Spleen (tissue), 11 donors: ENCODE measurements at regions not wholly inside any gene's neighbourhood (a gene's known extent, or its start where the extent isn't known, plus 50 kb on each side); places are given as distances from the start of the nearest gene placed in this dataset.
"Not testable (repeated sequence)": the region's sequence is repeated elsewhere in the genome, so short reads cannot be mapped to it uniquely, and the experiment has no call there.

ENCODE experiments used
- DNase-seq: peaks from one replicate; pipeline ENCODE4 v3.0.0-alpha.2; 2020
- H3K27ac ChIP-seq, 8 donors: fragments of 200-600 bp; sonication (generic) in 7 of 8; 1 replicate in 4 of 8; 2 replicates in 4 of 8; pipeline versions ENCODE4 v1.5.0 to v1.8.0; 2016 to 2021; ENCODE audit warnings: inconsistent platforms in 4 of 8, mild to moderate bottlenecking in 4 of 8, moderate library complexity in 1 of 8
- H3K27me3 ChIP-seq, 7 donors: fragments of 200-600 bp; sonication (generic) in 6 of 7; replicated peaks in 1 of 7; 1 replicate in 4 of 7; 2 replicates in 3 of 7; pipeline versions ENCODE4 v1.5.0 to v1.8.0; 2016 to 2021; ENCODE audit warnings: inconsistent platforms in 3 of 7, mild to moderate bottlenecking in 1 of 7
- H3K36me3 ChIP-seq, 6 donors: fragments of 200-600 bp; sonication (generic) in 5 of 6; 1 replicate in 4 of 6; 2 replicates in 2 of 6; pipeline versions ENCODE4 v1.5.0 to v1.8.0; 2016 to 2021; ENCODE audit warnings: inconsistent platforms in 2 of 6
- H3K4me1 ChIP-seq, 6 donors: fragments of 200-600 bp; sonication (generic) in 5 of 6; 1 replicate in 3 of 6; 2 replicates in 3 of 6; pipeline versions ENCODE4 v1.5.0 to v1.8.0; 2016 to 2021; ENCODE audit warnings: inconsistent platforms in 3 of 6
- H3K4me3 ChIP-seq, 8 donors: fragments of 200-600 bp; sonication (generic) in 7 of 8; 1 replicate in 4 of 8; 2 replicates in 4 of 8; pipeline versions ENCODE4 v1.5.0 to v1.8.0; 2016 to 2021; ENCODE audit warnings: inconsistent platforms in 4 of 8, mild to moderate bottlenecking in 4 of 8, moderate library complexity in 2 of 8
- H3K9me3 ChIP-seq, 8 donors: fragments of 200-600 bp; sonication (generic) in 7 of 8; 1 replicate in 4 of 8; 2 replicates in 4 of 8; pipeline versions ENCODE4 v1.5.0 to v1.8.0; 2016 to 2021; ENCODE audit warnings: inconsistent platforms in 4 of 8
- POLR2A ChIP-seq, 3 donors: fragments of 450-650 bp; IDR thresholded peaks; one replicate each; pipeline ENCODE4 v1.5.1; 2017; ENCODE audit warnings: antibody characterized with exemption in 3 of 3, mild to moderate bottlenecking in 1 of 3
- POLR2AphosphoS5 ChIP-seq, 3 donors: sonication (generic); formaldehyde crosslinking; IDR thresholded peaks; one replicate each; pipeline ENCODE4 v1.5.1; 2017; ENCODE audit warnings: antibody characterized with exemption in 3 of 3
- WGBS, 5 donors: extraction: QIAGEN DNeasy Blood & Tissue Kit in 3 of 5; methylation state at CpG; one replicate each; pipeline versions ENCODE4 v1.1.5 to v1.1.7; 2013 to 2018; 5-methylcytosine and 5-hydroxymethylcytosine counted together
- intact Hi-C: fragments of 100-400 bp; cut with DNase I; formaldehyde crosslinking; loops from one replicate; pipeline ENCODE4 v1.15.0; 2023; ENCODE audit warnings: low total_unique reads
- TF ChIP-seq, protein P1 (sequence below), 11 experiments: fragments of 200-600 bp in 7 of 11; fragments of 450-650 bp in 4 of 11; sonication (generic) in 4 of 11; IDR thresholded peaks in 8 of 11; conservative IDR thresholded peaks in 3 of 11; 1 replicate in 7 of 11; 2 replicates in 4 of 11; pipeline versions ENCODE4 v1.4.0 to v1.8.0; 2016 to 2021; ENCODE audit warnings: antibody characterized with exemption in 11 of 11, inconsistent platforms in 4 of 11, mild to moderate bottlenecking in 1 of 11
- donor health status: healthy with polysubstance abuse.
- donor health status: DM: no; HTN: no; CAD: no; lungs with moderate emphysema.
- donor health status: DM: no; HTN: no; CAD: no.
- donor health status: Bipolar disorder and iron deficiency.
- donor health status: healthy.
- donor health status: DM: no; HTN: no; CAD: no.
- donor health status: DM: yes; HTN: yes; CAD: no.

DNA sequence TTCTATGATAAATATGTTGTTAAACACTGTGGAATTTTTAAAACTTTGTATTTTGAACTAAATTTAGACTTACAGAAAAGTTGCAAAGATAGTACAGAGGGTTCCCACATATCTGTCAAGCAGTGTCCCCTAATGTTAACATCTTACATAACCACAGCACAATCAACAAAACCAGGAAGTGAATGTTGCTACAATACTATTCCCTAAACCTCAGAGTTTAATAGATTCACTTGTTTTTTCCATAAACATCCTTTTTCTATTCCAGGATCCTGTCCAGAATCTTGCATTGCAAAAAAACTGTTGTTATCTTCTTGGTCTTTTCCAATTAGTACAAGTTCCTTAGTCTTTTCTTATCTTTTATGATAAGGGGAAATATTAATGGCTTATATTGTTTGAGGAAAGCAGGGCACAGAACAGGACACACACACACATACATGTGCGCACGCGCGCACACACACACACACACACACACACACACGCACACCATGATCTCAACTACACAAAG, 251.1 kb upstream of the TRIB2 start:
- no peaks in the 10 kb centered on the region for H3K27me3 ChIP-seq
- H3K36me3 ChIP-seq: no peaks in the 10 kb centered on the region
- peaks cover 0 to 6% (median 0%) of the 10 kb centered on the region in 8 donors for H3K9me3 ChIP-seq
- H3K4me3 ChIP-seq: no peak overlapping the region
- TF ChIP-seq, protein P1, sequence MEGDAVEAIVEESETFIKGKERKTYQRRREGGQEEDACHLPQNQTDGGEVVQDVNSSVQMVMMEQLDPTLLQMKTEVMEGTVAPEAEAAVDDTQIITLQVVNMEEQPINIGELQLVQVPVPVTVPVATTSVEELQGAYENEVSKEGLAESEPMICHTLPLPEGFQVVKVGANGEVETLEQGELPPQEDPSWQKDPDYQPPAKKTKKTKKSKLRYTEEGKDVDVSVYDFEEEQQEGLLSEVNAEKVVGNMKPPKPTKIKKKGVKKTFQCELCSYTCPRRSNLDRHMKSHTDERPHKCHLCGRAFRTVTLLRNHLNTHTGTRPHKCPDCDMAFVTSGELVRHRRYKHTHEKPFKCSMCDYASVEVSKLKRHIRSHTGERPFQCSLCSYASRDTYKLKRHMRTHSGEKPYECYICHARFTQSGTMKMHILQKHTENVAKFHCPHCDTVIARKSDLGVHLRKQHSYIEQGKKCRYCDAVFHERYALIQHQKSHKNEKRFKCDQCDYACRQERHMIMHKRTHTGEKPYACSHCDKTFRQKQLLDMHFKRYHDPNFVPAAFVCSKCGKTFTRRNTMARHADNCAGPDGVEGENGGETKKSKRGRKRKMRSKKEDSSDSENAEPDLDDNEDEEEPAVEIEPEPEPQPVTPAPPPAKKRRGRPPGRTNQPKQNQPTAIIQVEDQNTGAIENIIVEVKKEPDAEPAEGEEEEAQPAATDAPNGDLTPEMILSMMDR (IDR thresholded peaks at IDR 0.05 in 8 of 11, conservative IDR thresholded peaks at IDR 0.05 in 3 of 11): no peak
- TF ChIP-seq POLR2A (IDR thresholded peaks at IDR 0.05) (no peak), POLR2AphosphoS5 (IDR thresholded peaks at IDR 0.05) (no peak)
- H3K27ac ChIP-seq: peak overlapping the region in 7 of 8 donors; percentile 22 to 60 (median 49)
- DNase-seq: no peak
- peaks cover 0 to 14% (median 6%) of the 10 kb centered on the region in 6 donors for H3K4me1 ChIP-seq
- 59 to 76% (median 68%) methylated on average over 5 of the region's 5 CpGs for whole genome bisulfite sequencing, 5 donors
- intact Hi-C loops: no loop called here

DNA sequence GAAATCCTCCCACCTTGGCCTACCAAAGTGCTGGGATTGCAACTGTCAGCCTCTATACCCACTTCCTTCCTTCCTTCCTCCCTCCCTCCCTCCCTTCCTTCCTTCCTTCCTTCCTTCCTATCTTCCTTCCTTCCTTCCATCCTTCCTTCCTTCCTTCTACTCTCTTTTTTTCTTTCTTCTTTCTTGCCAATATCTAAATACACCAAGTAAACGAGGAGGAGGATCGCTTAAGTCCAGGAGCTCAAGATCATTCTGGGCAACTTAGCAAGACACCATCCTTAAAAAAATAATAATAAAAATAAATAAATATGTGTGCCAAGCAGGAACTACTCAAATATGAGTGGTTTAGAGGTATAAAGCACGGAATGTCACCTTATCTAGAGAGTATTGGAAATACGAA, 249.4 kb upstream of the TRIB2 start:
- Histone ChIP-seq H3K4me3 (no peak overlapping the region), H3K9me3 (peaks cover 0 to 7% (median 5%) of the 10 kb centered on the region in 8 donors), H3K27me3 (no peaks in the 10 kb centered on the region), H3K36me3 (no peaks in the 10 kb centered on the region), H3K4me1 (peaks cover 0 to 14% (median 6%) of the 10 kb centered on the region in 6 donors), H3K27ac (no peak overlapping the region)
- TF ChIP-seq, protein P1 (IDR thresholded peaks at IDR 0.05 in 8 of 11, conservative IDR thresholded peaks at IDR 0.05 in 3 of 11): no peak
- TF ChIP-seq POLR2A (IDR thresholded peaks at IDR 0.05) (no peak), POLR2AphosphoS5 (IDR thresholded peaks at IDR 0.05) (no peak)
- no peak for DNase-seq
- intact Hi-C loops: no loop called here
- 93 to 96% (median 95%) methylated on average over 4 of the region's 4 CpGs for WGBS, 5 donors

DNA sequence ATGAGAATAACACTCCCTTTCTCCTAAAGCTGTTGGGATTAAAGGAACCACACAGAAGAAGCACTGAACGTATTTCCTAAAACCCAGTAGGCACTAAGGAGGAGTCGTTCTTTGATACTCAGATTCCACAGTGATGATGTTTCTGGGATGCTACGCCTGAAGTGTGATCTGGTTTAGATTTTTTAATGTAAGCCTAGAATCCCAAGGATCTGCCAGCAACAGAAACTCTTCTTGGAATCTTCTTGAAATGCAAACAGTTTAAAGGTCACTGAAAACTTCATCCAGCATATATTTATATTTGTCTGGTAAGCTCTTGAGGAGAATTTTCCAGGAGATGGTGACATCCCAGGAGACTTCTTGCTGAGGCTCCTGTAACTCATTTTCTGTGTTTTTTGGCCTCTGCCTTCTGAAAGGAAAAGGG, 247.6 kb upstream of the TRIB2 start:
- Histone ChIP-seq H3K36me3 (no peaks in the 10 kb centered on the region), H3K27ac (no peak overlapping the region), H3K9me3 (peaks cover 0 to 14% (median 11%) of the 10 kb centered on the region in 8 donors), H3K4me1 (peaks cover 0 to 14% (median 6%) of the 10 kb centered on the region in 6 donors), H3K27me3 (no peaks in the 10 kb centered on the region), H3K4me3 (no peak overlapping the region)
- intact Hi-C loops: no loop called here
- TF ChIP-seq, protein P1 (IDR thresholded peaks at IDR 0.05 in 8 of 11, conservative IDR thresholded peaks at IDR 0.05 in 3 of 11): no peak
- TF ChIP-seq POLR2A (IDR thresholded peaks at IDR 0.05): no peak
- TF ChIP-seq POLR2AphosphoS5 (IDR thresholded peaks at IDR 0.05): no peak
- WGBS, 5 donors: 79 to 96% (median 90%) methylated on average over 3 of the region's 3 CpGs
- no peak for DNase-seq

DNA sequence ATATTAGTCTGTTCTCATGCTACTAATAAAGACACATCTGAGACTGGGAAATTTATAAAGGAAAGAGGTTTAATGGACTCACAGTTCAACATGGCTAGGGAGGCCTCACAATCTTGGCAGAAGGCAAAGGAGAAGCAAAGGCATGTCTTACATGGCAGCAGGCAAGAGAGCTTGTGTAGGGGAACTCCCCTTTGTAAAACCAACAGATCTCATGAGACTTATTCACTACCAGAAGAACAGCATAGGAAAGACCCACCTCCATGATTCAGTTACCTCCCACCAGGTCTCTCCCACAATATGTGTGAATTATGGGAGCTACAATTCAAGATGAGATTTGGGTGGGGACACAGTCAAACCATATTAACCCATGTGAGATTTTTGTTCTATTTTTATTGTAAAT, 244.5 kb upstream of the TRIB2 start:
- H3K36me3 ChIP-seq, H3K27ac ChIP-seq, H3K27me3 ChIP-seq, H3K4me1 ChIP-seq, DNase-seq, intact Hi-C loops, H3K4me3 ChIP-seq: not testable (repeated sequence)
- H3K9me3 ChIP-seq: peaks cover 0 to 14% (median 11%) of the 10 kb centered on the region in 8 donors
